CD4-positive, alpha-beta T cell (primary cell): ENCODE measurements at regions not wholly inside any gene's neighbourhood (a gene's known extent, or its start where the extent isn't known, plus 50 kb on each side); places are given as distances from the start of the nearest gene placed in this dataset.

ENCODE experiments used
- ATAC-seq: fragments of 200-7000 bp; cut with Tn5 transposase; one replicate; pipeline ENCODE4 v1.10.0; 2022; ENCODE audit warnings: mild to moderate bottlenecking; ENCODE audit not compliant: poor library complexity
- CTCF ChIA-PET: fragments of 350-600 bp; sonication (Branson Sonifier 250); formaldehyde crosslinking; loops from one replicate; lab custom pipeline; 2021; ENCODE audit warnings: antibody characterized with exemption, inconsistent platforms; lab: Charles Lee
- POLR2A ChIA-PET: fragments of 350-600 bp; sonication (Branson Sonifier 250); formaldehyde crosslinking; loops from one replicate; lab custom pipeline; 2021; ENCODE audit warnings: antibody characterized with exemption, inconsistent platforms; lab: Charles Lee
- DNase-seq, 14 experiments: peaks; one replicate each; pipeline ENCODE4 v3.0.0-alpha.2; 2013 to 2020; ENCODE audit warnings: mixed read lengths in 2 of 14
- H3K27ac ChIP-seq, 2 donors: one replicate each; pipeline versions ENCODE4 v1.5.1 to v1.7.0; 2013; ENCODE audit warnings: low read length in 2 of 2, low read depth in 1 of 2, mild to moderate bottlenecking in 1 of 2
- H3K27me3 ChIP-seq, 2 experiments: 1 replicate in 1 of 2; 2 replicates in 1 of 2; pipeline versions ENCODE4 v1.6.1 to v1.7.0; 2013; ENCODE audit warnings: low read length in 2 of 2, control low read depth in 1 of 2, mild to moderate bottlenecking in 1 of 2, moderate library complexity in 1 of 2; ENCODE audit not compliant: insufficient read depth in 2 of 2, control insufficient read depth in 1 of 2
- H3K36me3 ChIP-seq: one replicate; pipeline ENCODE4 v1.6.1; 2013; ENCODE audit warnings: low read length, control low read depth; ENCODE audit not compliant: insufficient read depth
- H3K4me1 ChIP-seq: one replicate; pipeline ENCODE4 v1.6.1; 2013; ENCODE audit warnings: low read length, control low read depth; ENCODE audit not compliant: insufficient read depth
- H3K4me3 ChIP-seq: one replicate; pipeline ENCODE4 v1.5.1; 2013; ENCODE audit warnings: mild to moderate bottlenecking, low read length, moderate library complexity
- H3K9me3 ChIP-seq, 2 experiments: 1 replicate in 1 of 2; 2 replicates in 1 of 2; pipeline versions ENCODE4 v1.6.1 to v1.7.0; 2013; ENCODE audit warnings: low read length in 2 of 2, mild to moderate bottlenecking in 2 of 2, control low read depth in 1 of 2, moderate library complexity in 1 of 2; ENCODE audit not compliant: control insufficient read depth in 1 of 2, insufficient read depth in 1 of 2
- H3K27ac Mint-ChIP-seq: one replicate; pipeline ENCODE4 v1.8.0; 2020; ENCODE audit warnings: mixed read lengths
- H3K27me3 Mint-ChIP-seq: one replicate; pipeline ENCODE4 v1.8.0; 2021; ENCODE audit warnings: mixed read lengths
- H3K36me3 Mint-ChIP-seq: one replicate; pipeline ENCODE4 v1.8.0; 2021; ENCODE audit warnings: low read depth, mixed read lengths
- H3K4me1 Mint-ChIP-seq: one replicate; pipeline ENCODE4 v1.8.0; 2021; ENCODE audit warnings: low read depth, mixed read lengths
- H3K4me3 Mint-ChIP-seq: one replicate; pipeline ENCODE4 v1.8.0; 2020; ENCODE audit warnings: mild to moderate bottlenecking, mixed read lengths
- H3K9me3 Mint-ChIP-seq: one replicate; pipeline ENCODE4 v1.8.0; 2020; ENCODE audit warnings: mixed read lengths
- CTCF ChIP-seq: fragments of 200-600 bp; IDR thresholded peaks from one replicate; pipeline ENCODE4 v1.8.0; 2022; ENCODE audit warnings: antibody characterized with exemption, mild to moderate bottlenecking
- intact Hi-C, 2 experiments: fragments of 100-400 bp; cut with DNase I in 1 of 2; cut with micrococcal nuclease in 1 of 2; formaldehyde crosslinking; loops; one replicate each; pipeline versions ENCODE4 v1.15.1 to v1.9.0; 2023 to 2025; cut with DNase I, micrococcal nuclease

- no peaks in the 10 kb centered on the region for H3K9me3 ChIP-seq
- peaks cover 0 to 3% of the 10 kb centered on the region in 2 experiments for H3K27me3 ChIP-seq
- Mint-ChIP-seq H3K27me3 (peaks cover 4% of the 10 kb centered on the region), H3K4me3 (no peak overlapping the region), H3K9me3 (no peaks in the 10 kb centered on the region), H3K36me3 (no peaks in the 10 kb centered on the region), H3K27ac (no peak overlapping the region), H3K4me1 (no peaks in the 10 kb centered on the region)
- ChIA-PET CTCF (no interaction called here), POLR2A (no interaction called here)
- no peak overlapping the region for H3K27ac ChIP-seq
- no peak for TF ChIP-seq CTCF
- ATAC-seq (no peak), DNase-seq (no peak)
- H3K4me3 ChIP-seq, result no peak overlapping the region
- intact Hi-C loops, result no loop called here
- no peaks in the 10 kb centered on the region for H3K4me1 ChIP-seq
- no peaks in the 10 kb centered on the region for H3K36me3 ChIP-seq
These were observed 65.6 kb upstream of the CFAP161 start for GRCh38 chr15:81068516-81068915.

GRCh38 chr15:81069356-81069755, 64.7 kb upstream of the CFAP161 start:
- Histone ChIP-seq H3K27me3 (peaks cover 0 to 3% of the 10 kb centered on the region in 2 experiments), H3K4me1 (no peaks in the 10 kb centered on the region), H3K27ac (no peak overlapping the region), H3K9me3 (no peaks in the 10 kb centered on the region), H3K4me3 (no peak overlapping the region), H3K36me3 (no peaks in the 10 kb centered on the region)
- POLR2A ChIA-PET, result no interaction called here
- H3K27ac Mint-ChIP-seq, result no peak overlapping the region
- intact Hi-C loops, result no loop called here
- CTCF ChIA-PET, result no interaction called here
- no peak for TF ChIP-seq CTCF
- H3K36me3 Mint-ChIP-seq, result no peaks in the 10 kb centered on the region
- no peaks in the 10 kb centered on the region for H3K4me1 Mint-ChIP-seq
- H3K4me3 Mint-ChIP-seq, result no peak overlapping the region
- no peaks in the 10 kb centered on the region for H3K9me3 Mint-ChIP-seq
- DNase-seq, result no peak
- no peak for ATAC-seq
- H3K27me3 Mint-ChIP-seq, result peaks cover 4% of the 10 kb centered on the region

- no peak overlapping the region for H3K4me3 Mint-ChIP-seq
- DNase-seq (no peak), ATAC-seq (no peak)
- no peaks in the 10 kb centered on the region for H3K36me3 ChIP-seq
- intact Hi-C loops, result no loop called here
- ChIA-PET POLR2A (no interaction called here), CTCF (no interaction called here)
- H3K4me3 ChIP-seq, result no peak overlapping the region
- H3K27me3 Mint-ChIP-seq, result peaks cover 4% of the 10 kb centered on the region
- no peak overlapping the region for H3K27ac ChIP-seq
- peaks cover 0 to 3% of the 10 kb centered on the region in 2 experiments for H3K27me3 ChIP-seq
- TF ChIP-seq CTCF, result no peak
- no peaks in the 10 kb centered on the region for H3K9me3 ChIP-seq
- no peaks in the 10 kb centered on the region for H3K4me1 Mint-ChIP-seq
- H3K36me3 Mint-ChIP-seq, result no peaks in the 10 kb centered on the region
- no peak overlapping the region for H3K27ac Mint-ChIP-seq
- no peaks in the 10 kb centered on the region for H3K4me1 ChIP-seq
- no peaks in the 10 kb centered on the region for H3K9me3 Mint-ChIP-seq
These were observed 64.2 kb upstream of the CFAP161 start for GRCh38 chr15:81069909-81070308.
